ENCODE measurements at regions not wholly inside any gene's neighbourhood (a gene's known extent, or its start where the extent isn't known, plus 50 kb on each side); places are given as distances from the start of the nearest gene placed in this dataset.

DNA sequence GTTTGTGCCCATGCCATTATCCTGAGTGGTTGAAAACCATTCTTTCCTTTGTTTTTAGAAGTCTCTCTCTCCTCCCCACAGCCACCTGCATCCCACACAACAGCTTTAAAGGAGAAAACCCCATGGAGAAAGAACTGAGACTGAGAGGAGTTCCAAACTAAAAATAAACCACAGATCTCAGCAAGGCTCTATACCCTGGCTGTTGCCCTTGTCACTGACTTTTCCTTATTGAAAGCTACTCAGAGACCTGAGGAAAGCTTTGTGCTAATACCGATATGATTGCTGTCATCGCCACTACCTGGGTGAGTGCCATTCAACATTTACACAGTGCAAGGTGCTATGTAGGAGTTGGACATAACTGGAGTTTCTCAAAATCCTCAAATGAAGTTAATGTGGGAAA lies 55.5 kb upstream of the RASGRP1 start:
- H3K9me2 ChIP-seq (replicated peaks; ENCODE audit: control insufficient read depth, low read length) = no peaks in the 10 kb centered on the region
- H3K27ac ChIP-seq (ENCODE audit: low read depth, low read length) = no peak overlapping the region
- H3K27me3 ChIP-seq (ENCODE audit: control insufficient read depth, low read length) = 0 out of 2 replicates have a peak, but pooled peaks cover 6% of the 10 kb centered on the region
- peaks cover 18% of the 10 kb centered on the region for H3K4me1 ChIP-seq (ENCODE audit: control insufficient read depth, low read length)
- H4K20me1 ChIP-seq (ENCODE audit: control insufficient read depth, insufficient read depth, low read depth, low read length) = no peaks in the 10 kb centered on the region
- no peaks in the 10 kb centered on the region for H3F3A ChIP-seq (ENCODE audit: control insufficient read depth, insufficient read depth)
- TF ChIP-seq EZH2phosphoT487 (IDR thresholded peaks at IDR 0.05; ENCODE audit: borderline replicate concordance, low read length) = no peak
- no peak overlapping the region for H3K4me3 ChIP-seq (ENCODE audit: low read length)
- no peaks in the 10 kb centered on the region for H3K9me3 ChIP-seq (ENCODE audit: control insufficient read depth, insufficient read depth, low read length)
- no peaks in the 10 kb centered on the region for H3K79me2 ChIP-seq (ENCODE audit: control insufficient read depth, low read length)
- no peaks in the 10 kb centered on the region for H3K36me3 ChIP-seq (ENCODE audit: control insufficient read depth, low read length)
- H3K4me2 ChIP-seq (ENCODE audit: low read length) = no peak overlapping the region

DNA sequence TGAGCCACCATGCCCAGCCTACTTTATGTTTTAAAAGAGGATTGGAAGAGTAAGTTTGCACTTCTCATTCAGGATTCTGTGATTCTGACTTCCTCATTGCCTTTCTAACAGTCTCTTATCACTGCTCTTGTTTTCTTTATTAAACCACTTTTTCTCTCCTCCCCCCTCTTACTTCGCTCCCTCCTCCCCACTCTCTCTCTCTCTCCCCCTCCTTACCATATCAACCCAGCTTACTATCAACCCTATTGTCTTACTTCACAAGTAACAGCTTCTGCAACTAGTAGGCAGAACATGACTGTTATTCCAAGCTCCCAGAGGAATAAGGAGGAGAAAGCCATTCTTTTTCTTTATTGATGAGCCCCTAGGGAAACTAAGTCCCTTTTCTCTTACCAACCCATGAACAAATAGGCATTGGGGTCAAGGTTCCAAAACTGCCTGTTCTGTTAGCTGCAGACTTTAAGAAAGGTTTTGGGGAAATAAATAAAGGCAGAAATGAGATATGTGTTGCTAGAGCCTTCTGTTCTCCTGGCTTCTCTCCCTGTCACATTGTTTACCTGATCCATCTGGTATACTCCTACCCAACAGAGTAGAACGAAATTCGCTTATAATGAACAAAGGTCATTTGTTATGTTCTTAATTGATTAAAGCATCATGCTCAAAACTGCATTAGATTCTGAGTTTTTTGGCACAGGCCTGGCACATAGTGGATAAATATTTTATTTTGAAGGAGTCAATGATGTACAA lies 56.4 kb upstream of the RASGRP1 start:
- H3K79me2 ChIP-seq (ENCODE audit: control insufficient read depth, low read length) = no peaks in the 10 kb centered on the region
- H3K9me2 ChIP-seq (replicated peaks; ENCODE audit: control insufficient read depth, low read length) = no peaks in the 10 kb centered on the region
- H3K4me1 ChIP-seq (ENCODE audit: control insufficient read depth, low read length) = peaks cover 22% of the 10 kb centered on the region
- H3K4me3 ChIP-seq (ENCODE audit: low read length) = no peak overlapping the region
- H3K27me3 ChIP-seq (ENCODE audit: control insufficient read depth, low read length) = 0 out of 2 replicates have a peak, but pooled peaks cover 6% of the 10 kb centered on the region
- no peaks in the 10 kb centered on the region for H3F3A ChIP-seq (ENCODE audit: control insufficient read depth, insufficient read depth)
- H3K4me2 ChIP-seq (ENCODE audit: low read length) = no peak overlapping the region
- TF ChIP-seq, protein P1, sequence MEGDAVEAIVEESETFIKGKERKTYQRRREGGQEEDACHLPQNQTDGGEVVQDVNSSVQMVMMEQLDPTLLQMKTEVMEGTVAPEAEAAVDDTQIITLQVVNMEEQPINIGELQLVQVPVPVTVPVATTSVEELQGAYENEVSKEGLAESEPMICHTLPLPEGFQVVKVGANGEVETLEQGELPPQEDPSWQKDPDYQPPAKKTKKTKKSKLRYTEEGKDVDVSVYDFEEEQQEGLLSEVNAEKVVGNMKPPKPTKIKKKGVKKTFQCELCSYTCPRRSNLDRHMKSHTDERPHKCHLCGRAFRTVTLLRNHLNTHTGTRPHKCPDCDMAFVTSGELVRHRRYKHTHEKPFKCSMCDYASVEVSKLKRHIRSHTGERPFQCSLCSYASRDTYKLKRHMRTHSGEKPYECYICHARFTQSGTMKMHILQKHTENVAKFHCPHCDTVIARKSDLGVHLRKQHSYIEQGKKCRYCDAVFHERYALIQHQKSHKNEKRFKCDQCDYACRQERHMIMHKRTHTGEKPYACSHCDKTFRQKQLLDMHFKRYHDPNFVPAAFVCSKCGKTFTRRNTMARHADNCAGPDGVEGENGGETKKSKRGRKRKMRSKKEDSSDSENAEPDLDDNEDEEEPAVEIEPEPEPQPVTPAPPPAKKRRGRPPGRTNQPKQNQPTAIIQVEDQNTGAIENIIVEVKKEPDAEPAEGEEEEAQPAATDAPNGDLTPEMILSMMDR (IDR thresholded peaks at IDR 0.05; ENCODE audit: low read depth, low read length, poor library complexity, severe bottlenecking) = no peak
- no peak for TF ChIP-seq EZH2phosphoT487 (IDR thresholded peaks at IDR 0.05; ENCODE audit: borderline replicate concordance, low read length)
- H3K9me3 ChIP-seq (ENCODE audit: control insufficient read depth, insufficient read depth, low read length) = no peaks in the 10 kb centered on the region
- no peaks in the 10 kb centered on the region for H3K36me3 ChIP-seq (ENCODE audit: control insufficient read depth, low read length)
- no peaks in the 10 kb centered on the region for H4K20me1 ChIP-seq (ENCODE audit: control insufficient read depth, insufficient read depth, low read depth, low read length)
- no peak overlapping the region for H3K27ac ChIP-seq (ENCODE audit: low read depth, low read length)

DNA sequence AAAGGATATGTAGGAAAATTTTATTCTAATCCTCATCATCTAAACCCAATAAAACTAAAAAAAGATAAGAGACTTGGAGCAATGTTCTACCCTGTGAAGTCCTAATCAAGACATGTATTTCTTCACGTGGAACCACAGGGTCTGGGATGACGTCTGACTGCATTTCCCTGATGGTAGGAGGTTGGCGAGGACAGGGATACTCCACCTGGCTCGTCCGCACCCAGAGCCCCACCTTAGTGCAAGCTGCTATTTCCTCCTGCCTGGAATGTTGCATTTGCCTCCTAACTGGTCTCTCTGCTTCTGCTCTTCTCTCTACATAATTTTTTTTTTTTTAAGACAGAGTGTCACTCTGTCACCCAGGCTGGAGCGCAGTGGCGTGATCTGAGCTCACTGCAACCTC lies 57.7 kb upstream of the RASGRP1 start:
- Histone ChIP-seq H3K27me3 (ENCODE audit: control insufficient read depth, low read length) (0 out of 2 replicates have a peak, but pooled peaks cover 6% of the 10 kb centered on the region), H3K79me2 (ENCODE audit: control insufficient read depth, low read length) (no peaks in the 10 kb centered on the region), H3K27ac (ENCODE audit: low read depth, low read length) (no peak overlapping the region), H3K9me2 (replicated peaks; ENCODE audit: control insufficient read depth, low read length) (no peaks in the 10 kb centered on the region), H3K4me3 (ENCODE audit: low read length) (no peak overlapping the region), H3F3A (ENCODE audit: control insufficient read depth, insufficient read depth) (no peaks in the 10 kb centered on the region), H3K4me1 (ENCODE audit: control insufficient read depth, low read length) (peaks cover 30% of the 10 kb centered on the region), H3K36me3 (ENCODE audit: control insufficient read depth, low read length) (no peaks in the 10 kb centered on the region), H4K20me1 (ENCODE audit: control insufficient read depth, insufficient read depth, low read depth, low read length) (no peaks in the 10 kb centered on the region), H3K9me3 (ENCODE audit: control insufficient read depth, insufficient read depth, low read length) (no peaks in the 10 kb centered on the region), H3K4me2 (ENCODE audit: low read length) (no peak overlapping the region)
- TF ChIP-seq, protein P1 (IDR thresholded peaks at IDR 0.05; ENCODE audit: low read depth, low read length, poor library complexity, severe bottlenecking) = no peak
- no peak for TF ChIP-seq EZH2phosphoT487 (IDR thresholded peaks at IDR 0.05; ENCODE audit: borderline replicate concordance, low read length)

DNA sequence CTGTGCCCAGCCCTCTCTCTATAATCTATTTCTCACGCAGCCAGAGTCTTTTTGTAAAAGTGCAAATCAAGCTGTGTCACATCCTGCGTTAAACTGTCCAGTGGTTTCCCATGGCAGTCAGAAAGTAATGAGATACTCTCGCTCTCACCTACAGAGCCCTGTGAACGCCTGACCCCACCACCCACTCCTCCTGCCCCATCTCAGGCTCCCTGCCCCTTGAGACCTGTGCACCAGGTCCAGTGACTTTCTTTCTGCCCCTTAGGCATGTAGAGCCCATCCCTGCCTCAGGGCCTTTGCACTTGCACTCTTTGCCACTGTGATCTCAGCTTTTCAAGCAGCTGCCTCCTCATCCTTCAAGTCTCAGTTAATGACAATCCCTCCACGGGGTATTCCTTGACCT lies 58.3 kb upstream of the RASGRP1 start:
- H3K27ac ChIP-seq (ENCODE audit: low read depth, low read length) = no peak overlapping the region
- H4K20me1 ChIP-seq (ENCODE audit: control insufficient read depth, insufficient read depth, low read depth, low read length) = no peaks in the 10 kb centered on the region
- no peak for TF ChIP-seq EZH2phosphoT487 (IDR thresholded peaks at IDR 0.05; ENCODE audit: borderline replicate concordance, low read length)
- TF ChIP-seq, protein P1 (IDR thresholded peaks at IDR 0.05; ENCODE audit: low read depth, low read length, poor library complexity, severe bottlenecking) = no peak
- H3K36me3 ChIP-seq (ENCODE audit: control insufficient read depth, low read length) = no peaks in the 10 kb centered on the region
- no peak overlapping the region for H3K4me3 ChIP-seq (ENCODE audit: low read length)
- no peaks in the 10 kb centered on the region for H3K9me3 ChIP-seq (ENCODE audit: control insufficient read depth, insufficient read depth, low read length)
- no peaks in the 10 kb centered on the region for H3F3A ChIP-seq (ENCODE audit: control insufficient read depth, insufficient read depth)
- 0 out of 2 replicates have a peak, but pooled peaks cover 6% of the 10 kb centered on the region for H3K27me3 ChIP-seq (ENCODE audit: control insufficient read depth, low read length)
- H3K4me2 ChIP-seq (ENCODE audit: low read length) = no peak overlapping the region
- no peaks in the 10 kb centered on the region for H3K9me2 ChIP-seq (replicated peaks; ENCODE audit: control insufficient read depth, low read length)
- H3K4me1 ChIP-seq (ENCODE audit: control insufficient read depth, low read length) = peaks cover 30% of the 10 kb centered on the region
- H3K79me2 ChIP-seq (ENCODE audit: control insufficient read depth, low read length) = no peaks in the 10 kb centered on the region
